Lung (tissue), 11 donors: ENCODE measurements at regions not wholly inside any gene's neighbourhood (a gene's known extent, or its start where the extent isn't known, plus 50 kb on each side); places are given as distances from the start of the nearest gene placed in this dataset.
"Not testable (repeated sequence)": the region's sequence is repeated elsewhere in the genome, so short reads cannot be mapped to it uniquely, and the experiment has no call there.

Source experiments
- ATAC-seq: fragments of 200-7000 bp; cut with Tn5 transposase; one replicate; pipeline ENCODE4 v1.9.1; 2020; ENCODE audit warnings: moderate number of reproducible peaks; ENCODE audit not compliant: insufficient read depth, low FRiP score
- DNase-seq, 3 donors: peaks; one replicate each; pipeline ENCODE4 v3.0.0-alpha.2; 2013 to 2017
- H3K27ac ChIP-seq, 2 donors: one replicate each; pipeline ENCODE4 v1.5.1; 2013; ENCODE audit warnings: mild to moderate bottlenecking in 2 of 2, moderate library complexity in 2 of 2, control low read depth in 1 of 2, inconsistent platforms in 1 of 2, low read depth in 1 of 2, low read length in 1 of 2
- H3K27me3 ChIP-seq, 3 donors: one replicate each; pipeline ENCODE4 v1.5.1; 2013; ENCODE audit warnings: low read length in 2 of 3; ENCODE audit not compliant: control insufficient read depth in 3 of 3, insufficient read depth in 3 of 3
- H3K36me3 ChIP-seq, 4 donors: one replicate each; pipeline ENCODE4 v1.5.1; 2013; ENCODE audit warnings: low read length in 4 of 4, mild to moderate bottlenecking in 1 of 4, moderate library complexity in 1 of 4; ENCODE audit not compliant: control insufficient read depth in 4 of 4, insufficient read depth in 4 of 4
- H3K4me1 ChIP-seq, 5 donors: one replicate each; pipeline ENCODE4 v1.5.1; 2013; ENCODE audit warnings: low read length in 5 of 5, mild to moderate bottlenecking in 2 of 5, moderate library complexity in 1 of 5; ENCODE audit not compliant: control insufficient read depth in 5 of 5, insufficient read depth in 5 of 5
- H3K4me3 ChIP-seq: one replicate; pipeline ENCODE4 v1.5.1; 2013; ENCODE audit warnings: mild to moderate bottlenecking, control low read depth, moderate library complexity
- H3K9ac ChIP-seq, 2 donors: one replicate each; pipeline ENCODE4 v1.5.1; 2013; ENCODE audit warnings: low read length in 2 of 2, control low read depth in 1 of 2; ENCODE audit not compliant: insufficient read depth in 1 of 2
- H3K9me3 ChIP-seq, 4 donors: one replicate each; pipeline ENCODE4 v1.5.1; 2013; ENCODE audit warnings: low read length in 3 of 4, mild to moderate bottlenecking in 1 of 4, moderate library complexity in 1 of 4; ENCODE audit not compliant: control insufficient read depth in 4 of 4, insufficient read depth in 3 of 4
- WGBS, 2 donors: extraction: QIAGEN DNeasy Blood & Tissue Kit; methylation state at CpG; one replicate each; pipeline ENCODE4 v1.1.7; 2013; 5-methylcytosine and 5-hydroxymethylcytosine counted together
- TF ChIP-seq, protein P1 (sequence below): IDR thresholded peaks from 2 replicates; pipeline ENCODE4 v1.5.1; 2012; ENCODE audit warnings: mild to moderate bottlenecking; ENCODE audit errors: control extremely low read depth, extremely low read depth
- donor health status: control.
- donor health status: control.
- donor health status: Bipolar disorder and iron deficiency.
- donor health status: healthy.
- donor health status: DM: yes; HTN: yes; CAD: no.

DNA sequence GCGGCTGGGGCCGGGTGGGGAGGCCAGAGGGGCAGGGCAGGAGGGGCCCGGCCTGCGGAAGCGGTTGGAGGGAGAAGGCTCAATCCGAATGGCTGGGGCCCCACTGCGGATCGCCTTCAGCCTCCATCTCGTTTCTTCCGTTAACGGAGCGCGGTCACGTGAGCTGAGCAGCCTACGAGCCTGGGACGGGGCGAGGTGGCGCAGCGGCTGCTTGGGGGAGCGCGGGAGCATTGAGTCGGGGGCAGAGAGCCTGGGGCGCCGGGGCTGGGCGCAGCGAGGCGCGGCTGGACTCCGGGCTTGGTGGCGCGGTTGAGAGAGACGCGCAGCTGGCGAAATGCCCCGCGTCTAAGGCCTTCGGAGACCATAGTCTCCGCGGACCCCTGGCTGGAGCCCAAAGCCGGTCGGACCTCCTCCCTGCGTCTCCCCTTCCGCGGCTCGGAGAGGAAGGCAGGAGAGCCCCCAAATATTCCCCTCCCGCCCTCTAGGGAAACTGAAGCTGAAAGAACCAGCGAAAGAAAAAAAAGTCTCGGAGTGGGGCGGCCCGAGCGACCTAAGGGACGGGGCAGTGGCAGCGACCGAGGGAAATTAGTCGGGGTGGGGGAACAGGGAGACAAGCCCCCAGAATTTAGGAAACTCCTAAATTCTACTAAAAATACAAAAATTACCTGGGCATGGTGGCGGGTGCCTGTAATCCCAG, 94.7 kb upstream of the PLEKHM1 start:
- Histone ChIP-seq H3K4me3 (peak overlapping the region; percentile 54), H3K4me1 (peaks cover 0 to 12% (median 1%) of the 10 kb centered on the region in 5 donors), H3K27ac (peak overlapping the region; percentile 29 to 98)
- H3K9ac ChIP-seq, H3K27me3 ChIP-seq, H3K9me3 ChIP-seq, H3K36me3 ChIP-seq: not testable (repeated sequence)
- DNase-seq (peak; percentile 86 to 93 (median 90)), ATAC-seq (peak; percentile 78)
- TF ChIP-seq, protein P1, sequence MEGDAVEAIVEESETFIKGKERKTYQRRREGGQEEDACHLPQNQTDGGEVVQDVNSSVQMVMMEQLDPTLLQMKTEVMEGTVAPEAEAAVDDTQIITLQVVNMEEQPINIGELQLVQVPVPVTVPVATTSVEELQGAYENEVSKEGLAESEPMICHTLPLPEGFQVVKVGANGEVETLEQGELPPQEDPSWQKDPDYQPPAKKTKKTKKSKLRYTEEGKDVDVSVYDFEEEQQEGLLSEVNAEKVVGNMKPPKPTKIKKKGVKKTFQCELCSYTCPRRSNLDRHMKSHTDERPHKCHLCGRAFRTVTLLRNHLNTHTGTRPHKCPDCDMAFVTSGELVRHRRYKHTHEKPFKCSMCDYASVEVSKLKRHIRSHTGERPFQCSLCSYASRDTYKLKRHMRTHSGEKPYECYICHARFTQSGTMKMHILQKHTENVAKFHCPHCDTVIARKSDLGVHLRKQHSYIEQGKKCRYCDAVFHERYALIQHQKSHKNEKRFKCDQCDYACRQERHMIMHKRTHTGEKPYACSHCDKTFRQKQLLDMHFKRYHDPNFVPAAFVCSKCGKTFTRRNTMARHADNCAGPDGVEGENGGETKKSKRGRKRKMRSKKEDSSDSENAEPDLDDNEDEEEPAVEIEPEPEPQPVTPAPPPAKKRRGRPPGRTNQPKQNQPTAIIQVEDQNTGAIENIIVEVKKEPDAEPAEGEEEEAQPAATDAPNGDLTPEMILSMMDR = peak; percentile 5
- WGBS, 2 donors = 1% methylated on average over 44 to 56 of the region's 56 CpGs

DNA sequence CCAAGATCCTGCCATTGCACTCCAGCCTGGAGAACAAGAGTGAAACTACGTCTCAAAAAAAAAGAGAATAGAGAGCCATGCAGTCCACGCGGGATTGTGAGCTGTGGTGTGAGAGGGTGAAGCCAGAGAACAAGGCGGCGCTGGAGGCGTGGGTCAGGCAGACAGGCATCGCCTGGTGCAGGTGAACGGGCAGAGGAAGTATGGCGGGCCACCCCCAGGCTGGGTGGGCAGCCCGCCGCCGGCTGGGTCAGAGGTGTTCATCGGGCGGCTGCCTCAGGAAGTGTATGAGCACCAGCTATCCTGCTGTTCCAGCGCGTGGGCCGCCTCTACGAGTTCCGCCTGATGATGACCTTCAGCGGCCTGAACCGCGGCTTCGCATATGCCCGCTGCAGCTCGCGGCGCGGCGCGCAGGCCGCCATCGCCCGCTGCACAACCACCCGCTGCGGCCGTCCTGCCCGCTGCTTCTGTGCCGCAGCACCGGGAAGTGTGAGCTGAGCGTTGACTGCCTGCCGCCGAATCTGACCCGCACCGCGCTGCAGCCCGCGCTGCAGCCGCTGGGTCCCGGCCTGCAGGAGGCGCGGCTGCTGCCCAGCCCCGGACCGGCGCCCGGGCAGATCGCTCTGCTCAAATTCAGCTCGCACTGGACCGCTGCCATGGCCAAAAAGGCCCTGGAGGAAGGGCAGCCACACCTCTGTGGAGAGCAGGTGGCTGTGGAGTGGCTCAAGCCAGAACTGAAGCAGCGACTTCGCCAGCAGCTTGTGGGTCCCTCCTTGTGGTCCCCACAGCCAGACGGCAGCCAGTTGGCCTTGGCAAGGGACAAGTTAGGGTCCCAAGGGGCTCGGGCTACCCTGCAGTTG, 95.5 kb upstream of the PLEKHM1 start:
- H3K36me3 ChIP-seq, H3K9me3 ChIP-seq, H3K27me3 ChIP-seq, H3K9ac ChIP-seq: not testable (repeated sequence)
- peaks cover 0 to 12% (median 1%) of the 10 kb centered on the region in 5 donors for H3K4me1 ChIP-seq
- 2 to 3% methylated on average over 37 to 52 of the region's 62 CpGs for WGBS, 2 donors
- ATAC-seq (peak; percentile 67), DNase-seq (peak in 2 of 3 donors; percentile 52 to 57)
- peak overlapping the region; percentile 42 for H3K4me3 ChIP-seq
- peak overlapping the region; percentile 34 to 77 for H3K27ac ChIP-seq

DNA sequence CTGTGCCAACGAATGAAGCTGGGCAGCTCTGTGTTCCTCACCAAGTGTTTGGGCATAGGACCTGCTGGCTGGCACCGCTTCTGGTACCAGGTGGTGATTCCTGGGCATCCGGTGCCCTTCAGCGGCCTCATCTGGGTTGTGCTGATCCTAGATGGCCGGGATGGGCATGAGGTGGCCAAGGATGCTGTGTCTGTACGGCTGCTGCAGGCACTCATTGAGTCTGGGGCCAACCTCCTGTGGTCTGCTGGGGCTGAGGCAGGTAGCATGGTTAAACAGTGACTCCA, 96.1 kb upstream of the PLEKHM1 start:
- H3K36me3 ChIP-seq, H3K9me3 ChIP-seq, H3K4me3 ChIP-seq, H3K27ac ChIP-seq, ATAC-seq, H3K9ac ChIP-seq, H3K27me3 ChIP-seq, DNase-seq: not testable (repeated sequence)
- WGBS, 2 donors = 87 to 92% methylated on average over 4 to 6 of the region's 6 CpGs
- peaks cover 0 to 12% (median 1%) of the 10 kb centered on the region in 5 donors for H3K4me1 ChIP-seq

DNA sequence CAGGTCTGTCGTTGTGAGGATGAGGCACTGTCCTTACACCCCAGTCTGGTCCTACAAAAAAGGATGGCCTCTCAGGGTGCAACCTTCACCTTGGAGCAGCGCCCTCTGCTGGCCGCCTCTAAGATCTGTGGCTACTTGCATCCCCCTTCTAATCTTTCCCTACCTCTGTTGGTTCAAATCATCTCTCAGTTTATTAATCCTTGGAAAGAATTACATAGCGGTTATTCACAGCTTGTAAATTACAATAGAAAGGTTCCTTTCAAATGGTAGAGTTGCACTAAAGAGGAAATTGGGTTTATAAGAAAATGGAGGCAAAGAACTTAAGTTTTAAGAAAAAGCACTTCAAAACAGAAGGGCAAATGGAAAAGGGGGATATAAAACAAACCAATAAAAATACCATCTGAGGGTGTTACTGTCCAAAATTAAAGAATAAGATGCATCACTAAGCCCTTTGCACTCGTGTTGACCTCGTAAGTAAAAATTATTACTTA, 102.0 kb upstream of the PLEKHM1 start:
- TF ChIP-seq, protein P1 = peak; percentile 51
- H3K27me3 ChIP-seq, H3K9ac ChIP-seq, H3K27ac ChIP-seq, H3K36me3 ChIP-seq, H3K4me1 ChIP-seq, H3K9me3 ChIP-seq, H3K4me3 ChIP-seq: not testable (repeated sequence)
- peak; percentile 83 for ATAC-seq
- WGBS, 2 donors = 14 to 16% methylated on average over 6 of the region's 6 CpGs
- peak; percentile 51 to 63 (median 60) for DNase-seq

DNA sequence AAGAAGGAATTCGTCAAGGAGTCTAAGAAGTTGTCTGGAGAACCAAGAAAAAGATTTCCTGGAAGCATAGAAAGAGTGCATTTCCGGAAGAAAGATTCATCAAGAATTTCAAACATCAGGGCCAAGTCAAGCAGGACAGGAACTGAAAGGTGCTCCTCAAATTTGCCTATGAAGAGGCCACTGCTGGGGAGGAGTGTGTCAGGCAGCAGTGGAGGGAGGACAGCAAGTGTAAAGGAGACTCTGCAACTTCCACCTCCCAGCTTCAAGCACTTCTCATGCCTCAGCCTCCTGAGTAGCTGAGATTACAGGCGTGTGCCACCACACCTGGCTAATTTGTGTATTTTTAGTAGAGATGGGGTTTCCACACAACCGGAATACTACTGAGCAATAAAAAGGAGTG, 105.8 kb upstream of the PLEKHM1 start:
- H3K4me1 ChIP-seq, H3K36me3 ChIP-seq, H3K4me3 ChIP-seq, DNase-seq, H3K9me3 ChIP-seq, H3K27me3 ChIP-seq, H3K9ac ChIP-seq, H3K27ac ChIP-seq, ATAC-seq: not testable (repeated sequence)
- 72 to 88% methylated on average over 4 of the region's 4 CpGs for WGBS, 2 donors

DNA sequence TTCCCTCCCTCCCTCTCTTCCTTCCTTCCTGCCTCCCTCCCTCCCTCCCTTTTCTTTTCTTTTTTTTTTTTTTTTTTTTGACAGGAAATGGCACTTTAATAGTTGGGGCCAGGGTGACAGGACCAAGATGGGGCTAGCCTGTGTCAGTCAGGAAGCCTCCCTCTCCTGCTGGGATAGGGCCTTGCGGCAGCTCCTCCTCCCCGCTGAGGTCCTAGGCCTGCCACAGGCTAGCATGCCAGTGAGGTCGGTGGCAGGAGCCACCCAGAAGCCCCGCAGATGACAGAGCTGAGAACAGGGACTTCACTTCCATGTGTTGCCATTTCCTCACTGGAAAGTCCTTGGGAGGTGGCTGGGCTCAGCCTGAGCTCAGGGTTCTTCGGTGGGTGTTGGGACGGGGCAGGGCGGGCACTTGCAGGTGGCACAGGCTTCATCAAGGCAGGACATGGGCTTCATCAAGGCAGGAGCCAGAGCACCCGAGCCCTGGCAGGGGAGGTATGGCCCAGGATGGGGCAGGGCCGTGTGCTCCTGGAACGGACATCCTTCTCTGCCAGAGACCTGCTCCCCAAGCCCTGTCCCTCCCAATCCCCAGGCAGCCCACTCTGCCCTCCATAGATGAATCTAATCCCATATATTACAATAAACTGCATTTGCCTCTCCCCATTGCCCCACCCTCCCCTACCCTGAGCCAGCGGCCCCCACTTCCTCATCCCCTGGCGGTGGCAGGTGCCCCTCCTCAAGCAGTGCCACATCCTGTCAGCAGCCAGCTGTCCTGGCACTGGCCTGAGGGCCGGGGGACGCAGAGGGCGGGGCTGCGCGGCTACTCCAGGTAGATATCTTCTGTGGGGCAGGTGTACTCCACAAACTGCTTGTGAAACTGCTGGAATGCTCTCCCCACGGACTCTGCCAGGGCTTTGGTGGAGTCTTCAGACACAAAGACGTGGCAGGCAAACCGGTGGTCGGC, 109.8 kb upstream of the PLEKHM1 start:
- WGBS, 2 donors = 53 to 74% methylated on average over 7 to 14 of the region's 21 CpGs
- H3K27ac ChIP-seq, H3K36me3 ChIP-seq, H3K9me3 ChIP-seq, DNase-seq, H3K9ac ChIP-seq, H3K27me3 ChIP-seq, H3K4me1 ChIP-seq, ATAC-seq, H3K4me3 ChIP-seq: not testable (repeated sequence)
